ENCODE measurements at regions not wholly inside any gene's neighbourhood (a gene's known extent, or its start where the extent isn't known, plus 50 kb on each side); places are given as distances from the start of the nearest gene placed in this dataset.

DNA sequence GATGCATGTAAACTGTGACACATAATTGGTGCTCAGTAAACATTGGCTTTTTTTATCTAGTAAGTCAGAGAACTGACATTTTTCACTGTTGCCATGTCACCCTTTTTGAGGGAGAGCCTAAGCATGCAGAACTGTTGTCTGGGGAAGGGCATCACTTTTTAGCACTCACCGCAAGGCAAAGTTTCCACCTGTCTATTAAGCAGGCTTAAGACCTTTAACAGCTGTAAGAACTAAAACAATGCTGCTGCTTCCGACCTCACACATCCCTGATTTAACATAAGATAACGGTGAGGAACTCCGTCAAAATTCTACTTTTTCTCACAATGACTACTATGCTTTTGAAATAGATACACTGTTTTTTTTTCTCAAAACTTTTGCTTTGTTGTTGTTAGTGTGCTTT lies 554.8 kb downstream of the NUF2 start:
- TF ChIP-seq, protein P1, sequence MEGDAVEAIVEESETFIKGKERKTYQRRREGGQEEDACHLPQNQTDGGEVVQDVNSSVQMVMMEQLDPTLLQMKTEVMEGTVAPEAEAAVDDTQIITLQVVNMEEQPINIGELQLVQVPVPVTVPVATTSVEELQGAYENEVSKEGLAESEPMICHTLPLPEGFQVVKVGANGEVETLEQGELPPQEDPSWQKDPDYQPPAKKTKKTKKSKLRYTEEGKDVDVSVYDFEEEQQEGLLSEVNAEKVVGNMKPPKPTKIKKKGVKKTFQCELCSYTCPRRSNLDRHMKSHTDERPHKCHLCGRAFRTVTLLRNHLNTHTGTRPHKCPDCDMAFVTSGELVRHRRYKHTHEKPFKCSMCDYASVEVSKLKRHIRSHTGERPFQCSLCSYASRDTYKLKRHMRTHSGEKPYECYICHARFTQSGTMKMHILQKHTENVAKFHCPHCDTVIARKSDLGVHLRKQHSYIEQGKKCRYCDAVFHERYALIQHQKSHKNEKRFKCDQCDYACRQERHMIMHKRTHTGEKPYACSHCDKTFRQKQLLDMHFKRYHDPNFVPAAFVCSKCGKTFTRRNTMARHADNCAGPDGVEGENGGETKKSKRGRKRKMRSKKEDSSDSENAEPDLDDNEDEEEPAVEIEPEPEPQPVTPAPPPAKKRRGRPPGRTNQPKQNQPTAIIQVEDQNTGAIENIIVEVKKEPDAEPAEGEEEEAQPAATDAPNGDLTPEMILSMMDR (conservative IDR thresholded peaks at IDR 0.05; ENCODE audit: low read depth, low read length) = no peak
- no peak for TF ChIP-seq POLR2A (IDR thresholded peaks at IDR 0.05; ENCODE audit: low read depth, low read length)
- no peak for TF ChIP-seq CEBPB (IDR thresholded peaks at IDR 0.05; ENCODE audit: low read depth, low read length)
- TF ChIP-seq RCOR1 (IDR thresholded peaks at IDR 0.05; ENCODE audit: insufficient replicate concordance, low read length) = no peak
- no peak for TF ChIP-seq BHLHE40 (IDR thresholded peaks at IDR 0.05; ENCODE audit: low read depth, low read length)
- TF ChIP-seq, protein P2, sequence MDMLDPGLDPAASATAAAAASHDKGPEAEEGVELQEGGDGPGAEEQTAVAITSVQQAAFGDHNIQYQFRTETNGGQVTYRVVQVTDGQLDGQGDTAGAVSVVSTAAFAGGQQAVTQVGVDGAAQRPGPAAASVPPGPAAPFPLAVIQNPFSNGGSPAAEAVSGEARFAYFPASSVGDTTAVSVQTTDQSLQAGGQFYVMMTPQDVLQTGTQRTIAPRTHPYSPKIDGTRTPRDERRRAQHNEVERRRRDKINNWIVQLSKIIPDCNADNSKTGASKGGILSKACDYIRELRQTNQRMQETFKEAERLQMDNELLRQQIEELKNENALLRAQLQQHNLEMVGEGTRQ (IDR thresholded peaks at IDR 0.05; ENCODE audit: low read depth, low read length) = no peak
- no peak for TF ChIP-seq CHD1 (IDR thresholded peaks at IDR 0.05; ENCODE audit: low read depth, low read length)
- no peak for TF ChIP-seq RAD21 (IDR thresholded peaks at IDR 0.05; ENCODE audit: low read length)
- TF ChIP-seq FOS (IDR thresholded peaks at IDR 0.05; ENCODE audit: low read depth, low read length) = no peak
- TF ChIP-seq RFX5 (IDR thresholded peaks at IDR 0.05; ENCODE audit: low read depth, low read length) = no peak
- TF ChIP-seq MXI1 (IDR thresholded peaks at IDR 0.05; ENCODE audit: borderline replicate concordance, low read depth, low read length) = no peak
- TF ChIP-seq SMC3 (IDR thresholded peaks at IDR 0.05; ENCODE audit: low read depth, low read length) = no peak
- TF ChIP-seq, protein P3, sequence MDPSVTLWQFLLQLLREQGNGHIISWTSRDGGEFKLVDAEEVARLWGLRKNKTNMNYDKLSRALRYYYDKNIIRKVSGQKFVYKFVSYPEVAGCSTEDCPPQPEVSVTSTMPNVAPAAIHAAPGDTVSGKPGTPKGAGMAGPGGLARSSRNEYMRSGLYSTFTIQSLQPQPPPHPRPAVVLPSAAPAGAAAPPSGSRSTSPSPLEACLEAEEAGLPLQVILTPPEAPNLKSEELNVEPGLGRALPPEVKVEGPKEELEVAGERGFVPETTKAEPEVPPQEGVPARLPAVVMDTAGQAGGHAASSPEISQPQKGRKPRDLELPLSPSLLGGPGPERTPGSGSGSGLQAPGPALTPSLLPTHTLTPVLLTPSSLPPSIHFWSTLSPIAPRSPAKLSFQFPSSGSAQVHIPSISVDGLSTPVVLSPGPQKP (IDR thresholded peaks at IDR 0.05; ENCODE audit: borderline replicate concordance, low read depth, low read length) = no peak
- no peak for TF ChIP-seq MAZ (IDR thresholded peaks at IDR 0.05; ENCODE audit: borderline replicate concordance, low read depth, low read length)

All from IMR-90 (cell line).